Trophoblast cell (in vitro differentiated cells and primary cell): ENCODE measurements at regions not wholly inside any gene's neighbourhood (a gene's known extent, or its start where the extent isn't known, plus 50 kb on each side); places are given as distances from the start of the nearest gene placed in this dataset.

Source experiments
- DNase-seq, 2 donors: peaks; one replicate each; pipeline ENCODE4 v3.0.0-alpha.2; 2016
- H2AFZ ChIP-seq: 2 replicates; pipeline ENCODE4 v1.6.1; 2013; ENCODE audit warnings: low read length, moderate library complexity, mild to moderate bottlenecking; ENCODE audit not compliant: insufficient read depth, poor library complexity
- H2AK5ac ChIP-seq: 2 replicates; pipeline ENCODE4 v1.6.1; 2013; ENCODE audit warnings: mild to moderate bottlenecking, low read length
- H2BK120ac ChIP-seq: 2 replicates; pipeline ENCODE4 v1.6.1; 2013; ENCODE audit warnings: low read length, mild to moderate bottlenecking, moderate library complexity; ENCODE audit not compliant: insufficient read depth, poor library complexity
- H2BK12ac ChIP-seq: 2 replicates; pipeline ENCODE4 v1.6.1; 2013; ENCODE audit warnings: mild to moderate bottlenecking, low read length, moderate library complexity
- H2BK5ac ChIP-seq: 2 replicates; pipeline ENCODE4 v1.6.1; 2013; ENCODE audit warnings: low read length, low read depth, moderate library complexity, mild to moderate bottlenecking; ENCODE audit not compliant: poor library complexity
- H3K14ac ChIP-seq: 2 replicates; pipeline ENCODE4 v1.6.1; 2013; ENCODE audit warnings: mild to moderate bottlenecking, low read length
- H3K18ac ChIP-seq: 2 replicates; pipeline ENCODE4 v1.6.1; 2013; ENCODE audit warnings: mild to moderate bottlenecking, low read length
- H3K23ac ChIP-seq: 2 replicates; pipeline ENCODE4 v1.6.1; 2013; ENCODE audit warnings: low read length
- H3K27ac ChIP-seq: 2 replicates; pipeline ENCODE4 v1.5.1; 2013; ENCODE audit warnings: low read depth, mild to moderate bottlenecking, inconsistent platforms, low read length, moderate library complexity
- H3K27me3 ChIP-seq: 2 replicates; pipeline ENCODE4 v1.6.1; 2013; ENCODE audit warnings: inconsistent platforms, mild to moderate bottlenecking, low read length, moderate library complexity; ENCODE audit not compliant: insufficient read depth
- H3K36me3 ChIP-seq, 2 experiments: 1 replicate in 1 of 2; 2 replicates in 1 of 2; pipeline ENCODE4 v1.6.1; 2013; ENCODE audit warnings: low read length in 2 of 2, mild to moderate bottlenecking in 2 of 2, moderate library complexity in 1 of 2; ENCODE audit not compliant: insufficient read depth in 2 of 2, control insufficient read depth in 1 of 2
- H3K4ac ChIP-seq: 2 replicates; pipeline ENCODE4 v1.6.1; 2013; ENCODE audit warnings: low read depth, mild to moderate bottlenecking, low read length, moderate library complexity
- H3K4me1 ChIP-seq, 2 experiments: 1 replicate in 1 of 2; 2 replicates in 1 of 2; pipeline ENCODE4 v1.6.1; 2013; ENCODE audit warnings: low read length in 2 of 2, mild to moderate bottlenecking in 2 of 2, moderate library complexity in 1 of 2; ENCODE audit not compliant: insufficient read depth in 2 of 2, control insufficient read depth in 1 of 2
- H3K4me2 ChIP-seq: 2 replicates; pipeline ENCODE4 v1.6.1; 2013; ENCODE audit warnings: inconsistent platforms, mild to moderate bottlenecking, low read length, moderate library complexity
- H3K4me3 ChIP-seq: 2 replicates; pipeline ENCODE4 v1.5.1; 2013; ENCODE audit warnings: mild to moderate bottlenecking, low read depth, low read length, inconsistent platforms
- H3K79me1 ChIP-seq: one replicate; pipeline ENCODE4 v1.6.1; 2013; ENCODE audit warnings: low read length
- H3K79me2 ChIP-seq: 2 replicates; pipeline ENCODE4 v1.6.1; 2013; ENCODE audit warnings: low read length, mild to moderate bottlenecking; ENCODE audit not compliant: control insufficient read depth, insufficient read depth, poor library complexity
- H3K9ac ChIP-seq: 2 replicates; pipeline ENCODE4 v1.6.1; 2013; ENCODE audit warnings: mild to moderate bottlenecking, low read length
- H3K9me3 ChIP-seq: 2 replicates; pipeline ENCODE4 v1.6.1; 2013; ENCODE audit warnings: low read depth, mild to moderate bottlenecking, control low read depth, inconsistent platforms, low read length; ENCODE audit not compliant: insufficient read depth
- H4K12ac ChIP-seq: 2 replicates; pipeline ENCODE4 v1.6.1; 2013; ENCODE audit warnings: low read depth, mild to moderate bottlenecking, low read length, moderate library complexity
- H4K8ac ChIP-seq: 2 replicates; pipeline ENCODE4 v1.6.1; 2013; ENCODE audit warnings: low read depth, mild to moderate bottlenecking, low read length, moderate library complexity
- H4K91ac ChIP-seq: one replicate; pipeline ENCODE4 v1.6.1; 2013; ENCODE audit warnings: low read depth, mild to moderate bottlenecking, low read length, moderate library complexity
- WGBS: extraction: QIAGEN DNeasy Blood & Tissue Kit; methylation state at CpG from one replicate; pipeline ENCODE4 v1.1.7; 2013; ENCODE audit warnings: missing lambda C conversion rate; ENCODE audit not compliant: insufficient read length, insufficient coverage; ENCODE audit errors: extremely low coverage; 5-methylcytosine and 5-hydroxymethylcytosine counted together

- DNase-seq = peak; percentile 7 to 18
- Histone ChIP-seq H3K4me2 (no peak overlapping the region), H3K14ac (no peak overlapping the region), H3K27ac (no peak overlapping the region), H2BK120ac (no peak overlapping the region), H3K23ac (no peak overlapping the region), H3K4ac (no peak overlapping the region), H3K4me3 (no peak overlapping the region), H3K9me3 (no peaks in the 10 kb centered on the region), H4K8ac (no peak overlapping the region), H3K4me1 (no peaks in the 10 kb centered on the region), H4K91ac (no peak overlapping the region), H2AFZ (no peak overlapping the region), H3K36me3 (no peaks in the 10 kb centered on the region), H2BK5ac (no peak overlapping the region), H4K12ac (no peak overlapping the region), H3K27me3 (no peaks in the 10 kb centered on the region), H2BK12ac (no peak overlapping the region), H3K79me2 (no peaks in the 10 kb centered on the region), H3K18ac (no peak overlapping the region), H3K9ac (no peak overlapping the region), H3K79me1 (no peaks in the 10 kb centered on the region), H2AK5ac (no peak overlapping the region)
- no CpG with 5 or more reads among the region's 1 CpG for WGBS
Observed at GRCh38 chr9:73667749-73668148, 516.1 kb downstream of the ANXA1 start.

- Histone ChIP-seq H3K27me3 (no peaks in the 10 kb centered on the region), H4K8ac (no peak overlapping the region), H2BK120ac (no peak overlapping the region), H2AFZ (no peak overlapping the region), H3K9me3 (no peaks in the 10 kb centered on the region), H2BK5ac (no peak overlapping the region), H3K23ac (no peak overlapping the region), H4K91ac (no peak overlapping the region), H3K14ac (no peak overlapping the region), H3K4me3 (no peak overlapping the region), H3K4ac (no peak overlapping the region), H2AK5ac (no peak overlapping the region), H4K12ac (no peak overlapping the region), H3K27ac (no peak overlapping the region), H3K4me1 (peaks cover 7% of the 10 kb centered on the region in 2 experiments), H3K36me3 (no peaks in the 10 kb centered on the region), H3K4me2 (no peak overlapping the region), H2BK12ac (no peak overlapping the region), H3K79me1 (peaks cover 5% of the 10 kb centered on the region), H3K9ac (no peak overlapping the region), H3K79me2 (no peaks in the 10 kb centered on the region), H3K18ac (no peak overlapping the region)
- peak; percentile 12 to 39 for DNase-seq
- no CpG with 5 or more reads among the region's 6 CpGs for WGBS
Observed at GRCh38 chr9:73680831-73681230, 529.2 kb downstream of the ANXA1 start.

GRCh38 chr9:73682789-73683188, 531.1 kb downstream of the ANXA1 start:
- H3K18ac ChIP-seq = no peak overlapping the region
- H3K27me3 ChIP-seq = no peaks in the 10 kb centered on the region
- H3K9ac ChIP-seq = no peak overlapping the region
- H3K79me1 ChIP-seq = peaks cover 5% of the 10 kb centered on the region
- H3K14ac ChIP-seq = no peak overlapping the region
- H2AK5ac ChIP-seq = no peak overlapping the region
- H3K36me3 ChIP-seq = no peaks in the 10 kb centered on the region
- H2BK5ac ChIP-seq = no peak overlapping the region
- no peak overlapping the region for H2AFZ ChIP-seq
- no peak overlapping the region for H4K91ac ChIP-seq
- no peak overlapping the region for H3K27ac ChIP-seq
- no peaks in the 10 kb centered on the region for H3K9me3 ChIP-seq
- no peak overlapping the region for H2BK12ac ChIP-seq
- H4K8ac ChIP-seq = no peak overlapping the region
- H3K4me1 ChIP-seq = peaks cover 7% of the 10 kb centered on the region in 2 experiments
- no peak overlapping the region for H3K4me3 ChIP-seq
- H3K4me2 ChIP-seq = no peak overlapping the region
- no peaks in the 10 kb centered on the region for H3K79me2 ChIP-seq
- no peak overlapping the region for H4K12ac ChIP-seq
- DNase-seq = no peak
- no peak overlapping the region for H2BK120ac ChIP-seq
- H3K4ac ChIP-seq = no peak overlapping the region
- no peak overlapping the region for H3K23ac ChIP-seq

GRCh38 chr9:73683862-73684591, 532.4 kb downstream of the ANXA1 start:
- peak overlapping the region; percentile 17 for H2AFZ ChIP-seq
- no peak overlapping the region for H2AK5ac ChIP-seq
- H3K9ac ChIP-seq = no peak overlapping the region
- peak overlapping the region; percentile 30 for H4K91ac ChIP-seq
- peak overlapping the region; percentile 40 for H3K4me2 ChIP-seq
- H4K12ac ChIP-seq = no peak overlapping the region
- no peaks in the 10 kb centered on the region for H3K79me2 ChIP-seq
- peak overlapping the region; percentile 79 for H2BK12ac ChIP-seq
- H3K18ac ChIP-seq = peak overlapping the region; percentile 49
- peaks cover 5% of the 10 kb centered on the region for H3K79me1 ChIP-seq
- H3K36me3 ChIP-seq = no peaks in the 10 kb centered on the region
- no peak overlapping the region for H3K4me3 ChIP-seq
- H3K23ac ChIP-seq = no peak overlapping the region
- H3K4ac ChIP-seq = no peak overlapping the region
- peaks cover 7% of the 10 kb centered on the region in 2 experiments for H3K4me1 ChIP-seq
- peak overlapping the region; percentile 83 for H3K27ac ChIP-seq
- peak overlapping the region; percentile 32 for H3K14ac ChIP-seq
- H3K9me3 ChIP-seq = no peaks in the 10 kb centered on the region
- peak overlapping the region; percentile 50 for H4K8ac ChIP-seq
- no peaks in the 10 kb centered on the region for H3K27me3 ChIP-seq
- peak overlapping the region; percentile 56 for H2BK120ac ChIP-seq
- H2BK5ac ChIP-seq = peak overlapping the region; percentile 61
- peak; percentile 32 to 64 for DNase-seq
